ENCODE measurements at regions not wholly inside any gene's neighbourhood (a gene's known extent, or its start where the extent isn't known, plus 50 kb on each side); places are given as distances from the start of the nearest gene placed in this dataset.

DNA sequence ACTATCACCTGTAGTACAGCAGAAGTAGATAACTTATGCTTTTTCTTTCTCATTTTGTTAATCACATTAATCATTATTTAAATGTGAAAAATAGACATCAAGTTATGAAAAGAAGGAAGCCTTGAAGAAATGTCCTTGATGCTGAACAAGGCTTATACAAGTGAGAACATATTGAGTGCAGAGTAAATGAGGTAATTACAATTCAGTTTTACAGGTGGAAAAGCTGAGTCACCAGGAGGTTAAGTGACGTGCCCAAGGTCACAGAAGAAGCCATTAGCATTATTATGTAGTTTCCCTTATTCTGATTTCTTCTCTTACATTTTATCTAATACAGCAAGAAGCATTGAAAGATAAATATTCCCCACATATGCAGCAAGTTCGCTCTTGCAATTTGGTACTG, 998.5 kb upstream of the CDH6 start:
- Histone ChIP-seq H3K27me3 (ENCODE audit: insufficient read depth) (no peaks in the 10 kb centered on the region), H3K9me3 (no peaks in the 10 kb centered on the region), H3K79me2 (ENCODE audit: insufficient read depth) (no peaks in the 10 kb centered on the region), H4K20me1 (ENCODE audit: insufficient read depth) (no peaks in the 10 kb centered on the region), H3K27ac (ENCODE audit: low read depth in 2 of 2, low read length in 1 of 2) (no peak overlapping the region), H3K4me3 (ENCODE audit: low read depth in 2 of 2, low read length in 1 of 2) (no peak overlapping the region), H3F3A (replicated peaks; ENCODE audit: insufficient read depth) (no peaks in the 10 kb centered on the region), H3K4me2 (no peak overlapping the region), H3K9ac (no peak overlapping the region), H3K9me2 (no peaks in the 10 kb centered on the region), H2AFZ (ENCODE audit: low read depth) (no peak overlapping the region), H3K4me1 (ENCODE audit: control insufficient read depth in 1 of 2, insufficient read depth in 2 of 2, low read depth in 1 of 2, low read length in 1 of 2) (no peaks in the 10 kb centered on the region), H3K36me3 (replicated peaks in 1 of 2; ENCODE audit: control insufficient read depth in 1 of 2, insufficient read depth in 2 of 2, low read length in 1 of 2) (no peaks in the 10 kb centered on the region)
- DNase-seq: no peak
- no peak for TF ChIP-seq RAD21 (IDR thresholded peaks at IDR 0.05; ENCODE audit: low read length)
- no peak for TF ChIP-seq MXI1 (IDR thresholded peaks at IDR 0.05; ENCODE audit: low read depth, low read length)
- TF ChIP-seq NFIC (IDR thresholded peaks at IDR 0.05; ENCODE audit: borderline replicate concordance): no peak
- TF ChIP-seq USF1 (IDR thresholded peaks at IDR 0.05; ENCODE audit: borderline replicate concordance, low read depth): no peak
- no peak for TF ChIP-seq POLR2AphosphoS5 (IDR thresholded peaks at IDR 0.05; ENCODE audit: low read depth, low read length)
- TF ChIP-seq IRF3 (IDR thresholded peaks at IDR 0.05; ENCODE audit: low read depth, low read length): no peak
- TF ChIP-seq EP300 (IDR thresholded peaks at IDR 0.05; ENCODE audit: borderline replicate concordance in 1 of 2, low read depth in 1 of 2, low read length in 1 of 2): no peak
- TF ChIP-seq MEF2A (IDR thresholded peaks at IDR 0.05; ENCODE audit: borderline replicate concordance, low read depth): no peak
- no peak for TF ChIP-seq FOXJ3 (CRISPR knock-in tag; IDR thresholded peaks at IDR 0.05)
- no peak for TF ChIP-seq FOSL2 (IDR thresholded peaks at IDR 0.05; ENCODE audit: borderline replicate concordance, low read depth)
- TF ChIP-seq REST (IDR thresholded peaks at IDR 0.05; ENCODE audit: low read depth, low read length): no peak
- no peak for TF ChIP-seq CTCF (IDR thresholded peaks at IDR 0.05)
- TF ChIP-seq RXRA (IDR thresholded peaks at IDR 0.05; ENCODE audit: borderline replicate concordance, low read depth): no peak
- TF ChIP-seq SMC3 (IDR thresholded peaks at IDR 0.05; ENCODE audit: low read depth, low read length): no peak
- TF ChIP-seq CHD2 (IDR thresholded peaks at IDR 0.05; ENCODE audit: low read length, partially characterized antibody): no peak
- no peak for TF ChIP-seq GATA2 (CRISPR knock-in tag; IDR thresholded peaks at IDR 0.05)
- TF ChIP-seq RCOR1 (IDR thresholded peaks at IDR 0.05; ENCODE audit: low read length): no peak
- TF ChIP-seq TAF1 (IDR thresholded peaks at IDR 0.05; ENCODE audit: borderline replicate concordance, low read depth, low read length): no peak
- TF ChIP-seq EZH2phosphoT487 (IDR thresholded peaks at IDR 0.05; ENCODE audit: borderline replicate concordance, low read depth): no peak
- ChIA-PET POLR2A (no interaction called here), CTCF (no interaction called here)
- 11% methylated on average over 2 of the region's 2 CpGs for WGBS (ENCODE audit: low lambda C conversion rate)

All from SK-N-SH (cell line).